HG03097 (cell line): ENCODE measurements at regions not wholly inside any gene's neighbourhood (a gene's known extent, or its start where the extent isn't known, plus 50 kb on each side); places are given as distances from the start of the nearest gene placed in this dataset.
"Not testable (repeated sequence)": the region's sequence is repeated elsewhere in the genome, so short reads cannot be mapped to it uniquely, and the experiment has no call there.

Experiments used
- ATAC-seq: cut with Tn5 transposase; IDR thresholded peaks from one replicate; pipeline ENCODE4 v1.9.1; 2021; ENCODE audit not compliant: unreplicated experiment, low FRiP score

DNA sequence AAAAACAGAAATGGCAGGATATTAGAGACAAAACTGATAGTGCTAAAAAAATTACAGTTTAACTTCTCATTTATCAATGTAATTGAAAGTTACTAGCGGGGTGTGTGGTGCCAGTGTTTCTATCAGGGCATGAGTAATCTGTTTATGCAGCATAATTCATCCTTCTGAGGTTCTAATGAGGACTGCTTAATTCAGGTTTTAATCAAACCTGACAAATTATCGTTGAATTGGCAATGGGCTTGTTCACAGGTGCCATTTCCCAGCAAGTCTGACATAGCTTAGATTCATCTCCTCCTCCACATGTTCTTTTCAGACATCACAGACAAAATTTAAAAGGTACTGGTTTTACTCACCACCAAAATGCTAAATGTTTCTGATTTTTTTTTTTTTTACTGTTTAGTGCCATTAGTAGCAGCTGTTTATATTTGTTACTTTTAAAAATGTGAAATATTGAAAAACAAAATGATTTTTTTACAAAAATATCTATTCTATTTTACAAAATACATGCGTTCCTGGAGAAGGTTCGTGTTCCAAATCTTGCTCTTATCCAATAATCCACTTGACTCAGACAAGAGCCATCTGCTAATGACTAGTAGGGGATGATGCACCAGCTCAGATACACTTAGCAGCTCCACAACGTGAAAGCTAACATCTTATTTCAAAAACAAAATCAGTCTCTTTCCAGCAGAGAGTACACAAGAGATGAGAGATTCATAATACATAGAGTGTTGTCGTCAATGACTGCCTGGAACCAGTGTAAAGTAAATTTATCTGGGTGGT lies 447.7 kb upstream of the DPPA4 start:
- no peak for ATAC-seq

DNA sequence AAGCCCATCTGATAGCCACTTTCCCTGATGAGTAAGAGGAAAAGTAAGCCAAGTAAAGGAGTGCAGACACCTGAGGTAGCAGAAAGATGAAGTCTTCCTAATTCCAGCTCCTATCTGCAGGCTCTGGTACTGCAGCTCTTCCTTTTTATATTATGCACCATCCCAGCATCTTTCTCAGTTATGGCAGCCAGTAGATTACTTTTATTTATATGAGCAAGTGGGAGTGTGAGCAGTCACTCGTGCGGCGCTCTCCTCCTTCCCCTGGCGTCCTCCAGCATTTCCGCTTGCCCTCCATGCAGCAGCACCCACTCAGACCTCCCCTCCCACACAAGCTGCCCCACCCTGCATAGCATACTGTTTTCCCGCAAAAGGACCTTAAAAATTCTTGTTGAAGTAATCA lies 465.9 kb upstream of the DPPA4 start:
- ATAC-seq = no peak

DNA sequence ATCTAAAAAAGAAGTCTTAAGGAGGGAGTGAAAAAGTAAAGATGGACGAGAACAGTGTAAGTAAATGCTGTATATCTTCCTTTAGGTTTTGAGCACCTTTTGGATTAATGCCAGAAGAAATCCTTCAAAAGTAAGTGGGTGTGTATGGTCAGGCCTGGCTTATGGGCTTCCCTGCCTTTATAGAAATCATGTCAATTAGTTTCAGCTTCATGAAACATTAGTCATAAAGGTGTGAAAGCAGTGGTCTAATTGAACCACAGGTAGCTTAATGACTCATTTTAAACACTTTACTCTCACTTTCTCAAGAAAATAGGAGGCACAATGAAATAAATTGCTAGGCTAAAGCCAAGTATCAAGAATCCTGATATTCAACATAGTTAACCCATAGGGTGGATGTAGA lies 467.4 kb upstream of the DPPA4 start:
- ATAC-seq = no peak

DNA sequence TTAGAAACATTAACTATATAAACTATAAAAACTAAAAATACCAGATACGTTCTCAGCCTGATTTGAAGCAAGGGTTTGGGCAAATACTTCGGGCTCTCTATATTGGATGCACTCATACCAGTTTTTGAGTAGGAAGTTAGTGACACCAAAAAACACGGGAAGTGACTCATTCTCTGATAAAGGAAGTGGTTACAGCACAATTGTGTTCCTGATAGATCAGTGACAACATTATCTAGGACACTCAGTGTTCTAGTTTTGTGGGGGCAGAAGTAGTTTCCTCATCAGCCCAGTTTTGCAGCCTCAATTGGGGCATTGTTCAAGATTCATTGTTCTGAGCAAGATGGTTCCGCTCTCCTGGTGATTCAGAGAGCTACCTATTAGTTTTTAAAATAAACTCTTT lies 469.6 kb upstream of the DPPA4 start:
- ATAC-seq = peak; percentile 82

DNA sequence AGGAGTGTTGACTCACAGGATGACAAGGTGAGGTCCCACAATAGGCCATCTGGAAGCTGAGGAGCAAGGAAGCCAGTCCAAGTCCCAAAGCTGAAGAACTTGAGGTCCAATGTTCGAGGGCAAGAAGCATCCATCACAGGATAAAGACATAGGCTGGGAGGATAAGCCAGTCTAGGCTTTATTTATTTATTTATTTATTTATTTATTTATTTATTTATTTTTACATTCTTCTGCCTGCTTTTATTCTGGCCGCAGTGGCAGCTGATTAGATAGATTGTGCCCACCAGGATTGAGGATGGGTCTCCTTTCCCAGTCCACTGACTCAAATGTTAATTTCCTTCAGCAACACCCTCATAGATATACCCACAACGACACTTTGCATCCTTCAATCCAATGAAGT lies 472.2 kb upstream of the DPPA4 start:
- ATAC-seq = no peak

DNA sequence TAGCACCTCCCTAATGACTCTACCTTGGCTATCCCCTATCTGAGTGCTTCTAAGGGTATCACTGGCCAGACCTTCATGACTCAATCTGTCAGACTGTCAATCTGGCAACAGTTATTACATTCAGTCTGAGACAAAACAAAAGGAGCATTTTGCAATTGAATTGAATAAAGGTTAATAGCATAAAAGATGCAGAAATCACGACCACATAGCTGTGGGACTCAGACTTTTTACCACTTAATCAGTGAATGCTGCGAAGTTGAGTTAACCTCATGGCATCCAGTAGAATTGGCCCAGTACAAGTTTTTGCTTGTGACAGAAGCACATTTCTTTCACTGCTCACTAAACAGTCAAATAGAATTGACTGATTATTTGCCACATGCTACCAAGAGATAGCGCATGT lies 480.7 kb upstream of the DPPA4 start:
- ATAC-seq = no peak

DNA sequence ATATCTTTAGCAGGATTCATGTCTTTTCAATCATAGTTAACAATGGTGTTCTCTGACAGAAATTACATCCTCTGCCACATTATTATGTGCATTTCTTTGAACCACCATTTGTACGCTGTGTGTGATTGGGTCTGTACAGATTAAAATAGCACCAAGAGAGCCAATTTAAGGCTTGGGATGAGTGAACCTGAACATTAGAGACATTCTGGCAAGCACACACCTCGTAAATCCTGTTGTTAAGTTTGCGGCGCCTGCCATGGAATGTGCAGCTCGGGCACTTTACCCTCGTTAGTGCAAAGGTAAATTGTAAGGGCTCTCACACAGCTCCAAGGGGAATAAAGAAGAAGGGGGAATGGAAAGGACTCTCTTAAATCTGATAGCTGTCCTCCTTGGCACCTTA lies 482.4 kb upstream of the DPPA4 start:
- ATAC-seq = no peak

DNA sequence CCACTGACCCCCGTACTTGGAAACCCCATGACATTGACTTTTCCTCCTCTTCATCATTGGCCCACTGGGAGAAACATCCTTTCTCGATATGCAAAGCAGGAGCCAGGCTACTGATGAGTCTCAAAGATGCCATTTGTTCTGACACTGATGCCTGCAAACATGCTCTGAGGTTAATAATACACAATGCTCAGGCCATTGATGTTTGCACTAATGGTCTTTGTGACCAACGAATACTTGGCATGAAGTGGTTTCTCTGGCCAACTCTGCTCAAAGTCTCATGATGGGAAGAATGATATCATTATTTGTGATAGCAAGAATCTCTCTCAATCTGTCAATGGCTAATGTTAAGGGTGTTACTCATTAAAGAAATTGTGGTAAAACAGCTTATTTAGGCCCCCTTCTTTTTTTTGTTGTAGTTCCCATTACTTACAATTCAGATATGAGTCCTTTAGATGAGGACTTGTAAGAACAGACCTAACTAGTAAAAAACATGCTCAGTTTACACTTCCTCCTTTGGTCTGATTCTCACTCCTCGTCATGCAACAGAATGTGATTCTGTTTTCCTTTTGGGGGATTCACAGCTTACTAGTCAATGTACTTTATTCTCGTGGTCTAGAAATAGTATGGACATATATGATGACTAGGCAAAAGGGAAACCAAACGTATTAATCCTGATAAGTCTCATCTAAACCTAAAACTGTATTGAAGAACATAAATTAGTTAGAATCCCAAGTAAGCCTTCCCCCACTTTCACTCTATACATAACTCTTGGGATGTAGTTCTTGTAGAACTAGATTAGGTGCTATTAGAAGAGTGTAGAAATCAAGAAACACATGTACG lies 488.8 kb upstream of the DPPA4 start:
- no peak for ATAC-seq

DNA sequence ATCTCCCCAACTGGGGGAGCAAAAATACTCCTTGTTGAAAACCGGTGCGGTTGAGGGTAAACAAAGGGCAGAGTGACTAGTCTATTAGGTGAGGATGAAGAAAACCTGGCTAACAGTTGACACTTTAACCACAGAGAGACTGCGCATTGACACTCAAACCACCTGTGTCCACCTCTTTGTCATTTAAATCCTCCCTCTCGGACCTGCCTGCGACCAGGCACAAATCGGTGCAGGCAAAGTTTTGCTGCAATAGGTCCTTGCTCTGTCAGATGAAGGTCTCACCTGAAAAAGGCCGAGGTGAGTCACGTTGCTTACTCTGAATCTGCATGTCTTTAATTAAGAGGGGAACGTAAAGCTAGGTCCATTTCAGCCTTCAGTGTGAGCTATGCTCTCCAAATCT lies 494.1 kb upstream of the DPPA4 start:
- no peak for ATAC-seq

DNA sequence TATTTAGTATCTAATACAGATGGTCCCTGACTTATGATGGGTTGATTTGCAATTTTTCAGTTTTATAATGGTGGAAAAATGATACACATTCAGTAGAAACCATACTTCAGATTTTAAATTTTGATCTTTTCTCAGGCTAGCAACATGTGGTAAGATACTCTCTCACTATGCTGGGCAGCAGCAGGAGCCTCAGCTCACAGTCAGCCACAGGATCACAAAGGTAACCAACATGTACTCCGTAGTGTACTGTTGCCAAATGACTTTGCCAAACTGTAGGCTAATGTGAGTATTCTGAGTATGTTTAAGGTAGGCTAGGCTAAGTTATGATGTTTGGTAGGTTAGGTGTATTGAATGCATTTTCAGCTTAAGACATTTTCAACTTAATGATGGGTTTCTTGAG lies 498.6 kb upstream of the DPPA4 start:
- ATAC-seq = no peak

DNA sequence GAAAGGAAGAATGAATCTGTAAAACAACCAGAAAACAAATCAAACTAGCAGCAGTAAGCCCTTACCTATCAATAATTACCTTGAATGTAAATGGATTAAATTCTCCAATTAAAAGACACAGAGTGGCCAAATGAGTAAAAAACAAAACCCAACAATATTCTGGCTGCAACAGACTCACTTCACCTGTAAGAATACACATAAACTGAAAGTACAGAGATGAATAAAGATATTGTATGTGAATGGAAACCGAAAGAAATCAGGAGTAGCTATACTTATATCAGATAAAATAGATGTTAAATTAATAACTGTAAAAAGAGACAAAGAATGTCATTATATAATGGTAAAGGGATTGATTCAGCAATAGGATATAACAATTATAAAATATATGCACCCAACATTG lies 514.5 kb upstream of the DPPA4 start:
- ATAC-seq = no peak

DNA sequence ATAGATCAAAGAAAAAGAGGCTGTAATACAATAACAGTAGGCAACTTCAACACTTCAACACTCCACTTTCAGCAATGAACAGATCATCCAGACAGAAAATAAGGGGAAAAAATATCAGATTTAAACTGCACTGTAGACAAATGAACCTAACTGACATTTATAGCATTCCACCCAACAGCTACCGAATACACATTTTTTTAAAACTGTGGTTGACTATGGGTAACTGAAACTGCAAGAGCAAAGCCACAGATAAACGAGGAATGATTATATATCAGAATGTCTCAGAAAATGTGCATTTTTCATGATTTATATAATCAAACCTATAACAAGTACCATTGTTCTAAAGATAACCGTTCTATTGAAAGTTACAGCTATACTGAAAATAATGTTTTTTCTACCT lies 514.9 kb upstream of the DPPA4 start:
- no peak for ATAC-seq

DNA sequence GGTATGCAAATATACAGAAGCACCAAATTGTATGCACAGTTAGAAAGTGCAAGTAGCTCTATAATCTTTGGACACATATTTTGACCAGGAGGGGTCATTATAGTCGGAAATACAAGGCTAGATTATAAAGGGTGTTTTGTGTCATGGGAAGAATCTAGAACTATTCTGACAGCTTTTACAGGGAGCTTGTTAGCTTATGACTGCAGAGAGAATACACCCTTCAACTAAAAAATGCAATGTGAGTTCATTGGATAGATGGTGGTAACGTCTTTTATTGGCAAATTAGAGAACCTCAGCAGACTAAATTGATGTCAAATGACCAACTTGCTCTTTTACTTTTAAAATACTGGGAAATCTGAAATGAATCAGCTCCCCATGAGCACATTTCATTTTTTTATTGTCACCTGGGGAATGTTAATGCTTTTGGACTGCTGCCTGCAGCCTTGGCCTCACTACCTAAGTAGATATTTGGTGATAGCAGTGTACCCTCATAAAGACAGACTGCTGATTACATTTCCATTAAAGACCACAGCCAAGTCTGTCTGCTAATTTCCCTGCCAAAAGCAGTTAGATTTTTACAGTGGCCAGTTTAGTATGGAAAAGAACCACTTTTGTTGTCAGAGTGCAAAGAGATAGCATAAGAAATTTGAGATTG lies 515.9 kb upstream of the DPPA4 start:
- no peak for ATAC-seq

DNA sequence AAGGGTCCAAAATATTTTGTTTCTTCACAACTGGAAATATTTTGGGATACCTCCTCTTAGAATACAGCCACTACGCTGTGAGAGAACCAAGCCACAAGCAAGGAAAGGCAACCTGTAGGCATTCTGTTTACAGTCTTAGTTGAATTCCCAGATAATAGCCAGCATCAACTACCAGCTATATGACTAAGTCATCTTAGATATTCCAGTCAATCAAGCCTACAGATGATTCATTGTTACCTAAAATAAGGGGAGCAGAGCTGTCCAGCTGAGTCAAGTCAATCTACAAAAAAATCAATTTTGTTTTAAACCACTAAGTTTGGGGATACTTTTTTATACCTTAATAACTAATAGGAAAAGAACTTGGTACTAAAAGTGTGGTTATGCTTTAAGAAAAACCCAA lies 526.4 kb upstream of the DPPA4 start:
- no peak for ATAC-seq

DNA sequence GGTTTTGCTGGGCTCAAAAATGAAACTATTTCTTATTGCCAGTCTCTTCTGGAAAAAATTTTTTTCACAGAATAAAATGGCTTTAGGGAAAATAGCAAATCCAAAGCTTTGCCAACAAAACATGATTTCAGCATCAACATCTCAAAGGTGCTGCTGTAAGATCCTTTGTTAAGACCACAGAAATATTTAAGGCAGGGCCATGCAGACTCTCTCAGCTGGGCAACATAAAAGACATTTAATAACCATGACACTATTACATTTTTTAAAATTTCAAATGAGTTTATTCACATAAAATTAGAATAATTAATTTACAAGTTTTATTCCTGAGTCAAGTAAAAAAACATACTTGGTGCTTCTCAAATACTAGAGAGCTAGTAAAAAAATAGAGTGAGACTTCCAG lies 527.1 kb upstream of the DPPA4 start:
- ATAC-seq = no peak

DNA sequence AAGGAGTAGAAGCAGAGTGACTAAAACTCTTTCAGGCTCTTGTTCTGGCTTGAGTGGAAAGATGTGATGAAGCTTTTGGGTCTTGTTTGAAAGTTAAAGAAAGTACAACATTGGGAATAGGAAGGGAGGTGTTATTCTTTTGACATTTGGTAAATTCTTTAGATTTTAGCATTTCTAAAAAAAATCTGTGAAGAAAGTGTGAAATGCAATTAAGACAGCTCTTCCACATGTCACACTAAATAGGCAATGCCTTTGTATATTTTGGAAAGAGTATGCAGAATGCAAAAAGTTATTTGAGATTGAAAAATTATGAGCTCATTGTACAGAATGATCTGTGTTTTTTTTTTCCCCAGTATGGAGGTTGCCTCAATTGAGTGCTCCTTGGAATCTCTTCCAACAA lies 532.2 kb upstream of the DPPA4 start:
- no peak for ATAC-seq

DNA sequence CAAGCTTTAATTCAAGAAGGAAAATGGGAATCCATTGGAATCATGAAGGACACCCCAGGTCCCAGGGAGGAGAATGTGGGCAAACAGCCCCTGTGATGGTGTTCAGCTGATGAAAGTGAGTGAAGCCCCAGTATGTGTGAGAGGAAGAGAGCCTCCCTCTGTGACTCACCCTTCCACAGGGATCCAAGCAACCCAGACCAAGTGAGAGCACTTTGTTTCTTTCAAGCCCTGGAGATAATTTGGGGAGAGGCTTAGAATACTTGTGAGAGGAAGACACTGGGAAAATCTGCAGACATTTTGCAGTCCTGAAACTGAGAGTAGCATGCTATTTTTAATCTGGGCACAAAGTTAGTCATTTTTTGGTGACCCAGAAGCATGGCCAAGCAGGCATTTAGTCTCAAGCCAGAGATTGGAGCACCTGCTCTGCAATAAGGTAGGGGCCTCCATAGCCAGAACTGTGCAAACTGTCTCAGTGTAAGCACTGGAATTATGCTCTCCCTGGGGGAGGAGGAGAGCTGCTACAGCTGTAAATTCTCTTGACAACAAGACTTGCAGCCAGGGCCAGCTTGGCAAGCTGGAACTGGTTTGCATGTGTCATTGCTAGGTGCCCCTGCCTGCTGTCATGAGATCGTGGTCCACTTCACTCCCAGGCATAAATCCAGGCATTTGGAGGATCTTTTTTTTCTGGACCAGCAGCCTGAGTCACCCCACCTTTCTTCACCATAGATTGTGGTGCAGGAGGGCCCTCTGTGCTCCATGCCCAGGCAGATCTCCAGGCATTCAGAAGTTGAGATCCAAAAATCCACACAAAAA lies 537.8 kb upstream of the DPPA4 start:
- ATAC-seq = no peak

DNA sequence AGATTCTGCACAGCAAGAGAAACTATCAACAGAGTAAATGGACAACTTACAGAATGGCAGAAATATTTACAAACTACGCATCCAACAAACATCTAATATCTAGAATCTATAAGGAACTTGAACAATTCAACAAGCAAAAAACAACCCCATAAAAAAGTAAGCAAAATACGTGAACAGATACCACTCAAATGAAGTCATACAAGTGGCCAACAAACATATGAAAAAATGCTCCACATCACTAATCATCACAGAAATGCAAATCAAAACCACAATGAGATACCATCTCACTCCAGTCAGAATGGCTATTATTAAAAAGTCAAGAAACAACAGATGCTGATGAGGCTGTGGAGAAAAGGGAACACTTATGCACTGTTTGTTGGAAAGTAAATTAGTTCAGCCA lies 540.3 kb upstream of the DPPA4 start:
- not testable (repeated sequence) for ATAC-seq

DNA sequence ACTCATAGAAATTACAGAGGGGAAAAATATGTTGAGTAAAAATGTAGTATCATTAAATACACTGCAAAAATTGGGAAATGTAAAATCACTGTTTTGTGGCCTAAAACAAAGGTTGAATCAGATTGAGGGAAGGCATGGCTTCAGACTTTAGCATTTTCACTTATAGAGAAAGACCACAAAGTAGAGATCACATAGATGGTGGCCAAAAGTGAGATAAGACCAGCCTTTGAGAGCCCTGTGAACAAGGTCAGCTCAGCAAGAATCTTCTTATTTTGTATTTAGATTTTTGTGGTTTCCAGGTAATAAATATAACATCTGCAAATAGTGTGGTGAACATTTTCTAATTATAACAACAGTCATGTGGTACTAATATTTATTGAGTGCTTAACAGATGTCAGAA lies 544.8 kb upstream of the DPPA4 start:
- no peak for ATAC-seq

DNA sequence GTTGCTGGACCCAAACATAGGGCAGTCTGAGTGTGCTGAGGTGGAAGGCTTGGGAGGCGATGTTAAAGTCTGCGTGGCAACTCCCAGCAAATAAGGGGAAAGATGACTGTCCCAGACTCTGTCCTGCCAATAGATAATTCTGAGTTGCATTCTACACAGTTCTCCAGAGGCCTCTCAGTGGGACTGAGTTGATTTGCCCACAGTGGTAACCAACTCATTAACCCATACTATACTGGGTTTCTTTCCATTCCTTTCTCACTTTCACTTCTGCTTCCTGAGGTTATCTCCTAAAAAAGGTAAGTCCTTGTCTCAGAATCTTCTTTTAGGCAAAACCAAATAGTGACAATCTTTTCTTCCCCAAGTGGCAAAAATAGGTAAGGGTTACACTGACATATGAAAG lies 549.9 kb upstream of the DPPA4 start:
- ATAC-seq = no peak

DNA sequence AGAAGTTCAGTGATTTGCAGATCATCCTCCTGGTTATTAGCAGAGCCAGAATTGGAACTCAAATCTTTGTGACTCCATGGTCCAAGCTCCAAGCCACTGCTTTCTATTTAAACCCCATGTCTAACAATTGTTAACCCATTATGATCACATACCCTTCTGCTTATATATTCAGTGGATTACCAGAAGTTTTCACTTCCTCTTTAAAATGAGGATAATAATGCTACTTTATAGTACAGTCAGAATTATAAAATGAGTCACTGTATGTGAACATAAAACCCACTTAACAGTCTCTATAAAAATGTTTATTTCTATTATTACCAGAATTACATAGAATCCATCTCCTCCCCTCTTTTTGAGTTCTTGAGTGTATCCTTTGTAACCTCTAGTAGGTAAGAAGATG lies 550.7 kb upstream of the DPPA4 start:
- no peak for ATAC-seq
